Heart left ventricle (tissue), 13 donors: ENCODE measurements at regions not wholly inside any gene's neighbourhood (a gene's known extent, or its start where the extent isn't known, plus 50 kb on each side); places are given as distances from the start of the nearest gene placed in this dataset.

Experiments
- POLR2A ChIP-seq, 2 donors: fragments of 450-650 bp; IDR thresholded peaks; one replicate each; pipeline ENCODE4 v1.6.1; 2017; ENCODE audit warnings: antibody characterized with exemption in 2 of 2, mild to moderate bottlenecking in 2 of 2, moderate library complexity in 2 of 2
- TF ChIP-seq, protein P1 (sequence below), 12 donors: fragments of 200-600 bp; sonication (generic) in 4 of 12; IDR thresholded peaks; one replicate each; pipeline versions ENCODE4 v1.5.0 to v1.8.0; 2018 to 2022; ENCODE audit warnings: antibody characterized with exemption in 12 of 12, mild to moderate bottlenecking in 5 of 12
- donor health status: ischemic (EF 13 %, LVEDD 7.1; RV severe dilation, severe dysfunction).
- donor health status: DM: no; HTN: yes; CAD: no.
- donor health status: DM: no; HTN: no; CAD: no.
- donor health status: ischemic (EF 25% LVEDD 6.9; RV normal size, moderate dysfunction).
- donor health status: ischemic (EF 25% LVEDD 5.7; RV mildly dilated, moderate dysfunction).
- donor health status: ischemic (EF 35%, LVEDD 5.7; RV mildly dilated, moderate dysfunction).
- donor health status: nonischemic (EF 11% LVEDD 7.7; RV severe dilation, severe dysfunction).
- donor health status: DM: yes; HTN: yes; CAD: no.
- donor health status: PGD.
- donor health status: ischemic (EF 29% LVEDD 5.4; RV normal size, mild dysfunction).
- donor health status: nonischemic (EF 23%, LVEDD 6.1; RV moderate dilation, normal function).

DNA sequence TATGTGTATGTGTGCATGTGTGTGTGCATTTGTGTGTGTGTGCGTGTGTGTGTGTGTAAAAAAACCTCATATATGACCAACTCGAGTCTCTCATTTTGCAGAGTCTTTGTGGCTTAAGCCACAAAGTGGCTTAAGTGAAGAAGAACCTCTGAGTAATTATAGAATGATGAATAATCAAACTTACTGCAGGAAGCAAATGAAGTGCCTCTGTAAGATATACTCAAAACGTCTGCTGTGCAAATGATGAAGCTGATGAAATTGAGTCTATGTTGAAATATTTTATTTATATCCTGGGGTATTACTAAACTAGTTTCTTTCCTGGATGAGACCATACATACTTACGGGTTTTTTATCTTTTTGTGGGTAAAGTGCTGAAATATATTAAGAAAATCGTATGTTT, 1198.7 kb downstream of the PCDH7 start:
- TF ChIP-seq, protein P1, sequence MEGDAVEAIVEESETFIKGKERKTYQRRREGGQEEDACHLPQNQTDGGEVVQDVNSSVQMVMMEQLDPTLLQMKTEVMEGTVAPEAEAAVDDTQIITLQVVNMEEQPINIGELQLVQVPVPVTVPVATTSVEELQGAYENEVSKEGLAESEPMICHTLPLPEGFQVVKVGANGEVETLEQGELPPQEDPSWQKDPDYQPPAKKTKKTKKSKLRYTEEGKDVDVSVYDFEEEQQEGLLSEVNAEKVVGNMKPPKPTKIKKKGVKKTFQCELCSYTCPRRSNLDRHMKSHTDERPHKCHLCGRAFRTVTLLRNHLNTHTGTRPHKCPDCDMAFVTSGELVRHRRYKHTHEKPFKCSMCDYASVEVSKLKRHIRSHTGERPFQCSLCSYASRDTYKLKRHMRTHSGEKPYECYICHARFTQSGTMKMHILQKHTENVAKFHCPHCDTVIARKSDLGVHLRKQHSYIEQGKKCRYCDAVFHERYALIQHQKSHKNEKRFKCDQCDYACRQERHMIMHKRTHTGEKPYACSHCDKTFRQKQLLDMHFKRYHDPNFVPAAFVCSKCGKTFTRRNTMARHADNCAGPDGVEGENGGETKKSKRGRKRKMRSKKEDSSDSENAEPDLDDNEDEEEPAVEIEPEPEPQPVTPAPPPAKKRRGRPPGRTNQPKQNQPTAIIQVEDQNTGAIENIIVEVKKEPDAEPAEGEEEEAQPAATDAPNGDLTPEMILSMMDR (IDR thresholded peaks at IDR 0.05) = no peak
- no peak for TF ChIP-seq POLR2A (IDR thresholded peaks at IDR 0.05)
